Skeletal muscle satellite cell (primary cell): ENCODE measurements at regions not wholly inside any gene's neighbourhood (a gene's known extent, or its start where the extent isn't known, plus 50 kb on each side); places are given as distances from the start of the nearest gene placed in this dataset.
"Not testable (repeated sequence)": the region's sequence is repeated elsewhere in the genome, so short reads cannot be mapped to it uniquely, and the experiment has no call there.

ENCODE experiments used
- H3K27me3 ChIP-seq: 2 replicates; pipeline ENCODE4 v1.7.0; 2013; ENCODE audit warnings: low read length; ENCODE audit not compliant: control insufficient read depth, insufficient read depth
- H3K36me3 ChIP-seq: 2 replicates; pipeline ENCODE4 v1.7.0; 2013; ENCODE audit warnings: mild to moderate bottlenecking, control low read depth, low read length; ENCODE audit not compliant: insufficient read depth
- H3K4me1 ChIP-seq: 2 replicates; pipeline ENCODE4 v1.7.0; 2013; ENCODE audit warnings: low read length; ENCODE audit not compliant: control insufficient read depth, insufficient read depth
- H3K4me2 ChIP-seq: 2 replicates; pipeline ENCODE4 v1.7.0; 2013; ENCODE audit warnings: mild to moderate bottlenecking, low read length
- H3K4me3 ChIP-seq: 2 replicates; pipeline ENCODE4 v1.7.0; 2013; ENCODE audit warnings: low read length
- H3K9ac ChIP-seq: 2 replicates; pipeline ENCODE4 v1.7.0; 2013; ENCODE audit warnings: mild to moderate bottlenecking, low read depth, low read length, moderate library complexity
- H3K9me3 ChIP-seq: replicated peaks from 2 replicates; pipeline ENCODE4 v1.7.0; 2013; ENCODE audit warnings: mild to moderate bottlenecking, control low read depth, low read length

DNA sequence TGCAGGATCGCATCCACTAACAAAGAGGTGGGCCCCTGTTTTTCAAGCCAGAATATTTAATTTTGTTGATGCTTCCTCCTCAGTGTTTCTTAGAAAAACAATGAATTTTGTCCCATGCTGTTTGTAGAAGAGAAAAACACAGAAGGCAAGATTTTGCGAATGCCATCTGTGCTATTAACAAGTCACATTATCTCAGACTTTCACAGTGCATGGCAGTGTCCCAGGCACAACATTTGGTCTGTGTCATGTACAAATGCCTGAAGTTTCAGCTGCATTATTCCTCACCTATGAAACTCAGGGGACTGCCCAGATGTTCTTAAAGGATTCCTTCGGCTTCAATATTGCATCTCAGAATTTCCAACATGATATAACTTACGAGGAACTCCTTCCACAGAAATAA, 99.6 kb upstream of the ZC3H11B start:
- no peaks in the 10 kb centered on the region for H3K9me3 ChIP-seq
- H3K9ac ChIP-seq: no peak overlapping the region
- H3K4me2 ChIP-seq: no peak overlapping the region
- no peak overlapping the region for H3K4me3 ChIP-seq
- H3K36me3 ChIP-seq: no peaks in the 10 kb centered on the region
- no peaks in the 10 kb centered on the region for H3K27me3 ChIP-seq
- H3K4me1 ChIP-seq: no peaks in the 10 kb centered on the region

GRCh38 chr1:219710529-219711194, 97.8 kb upstream of the ZC3H11B start:
- Histone ChIP-seq H3K9ac (no peak overlapping the region), H3K4me1 (no peaks in the 10 kb centered on the region), H3K4me3 (no peak overlapping the region), H3K4me2 (no peak overlapping the region), H3K36me3 (no peaks in the 10 kb centered on the region), H3K27me3 (no peaks in the 10 kb centered on the region), H3K9me3 (no peaks in the 10 kb centered on the region)

DNA sequence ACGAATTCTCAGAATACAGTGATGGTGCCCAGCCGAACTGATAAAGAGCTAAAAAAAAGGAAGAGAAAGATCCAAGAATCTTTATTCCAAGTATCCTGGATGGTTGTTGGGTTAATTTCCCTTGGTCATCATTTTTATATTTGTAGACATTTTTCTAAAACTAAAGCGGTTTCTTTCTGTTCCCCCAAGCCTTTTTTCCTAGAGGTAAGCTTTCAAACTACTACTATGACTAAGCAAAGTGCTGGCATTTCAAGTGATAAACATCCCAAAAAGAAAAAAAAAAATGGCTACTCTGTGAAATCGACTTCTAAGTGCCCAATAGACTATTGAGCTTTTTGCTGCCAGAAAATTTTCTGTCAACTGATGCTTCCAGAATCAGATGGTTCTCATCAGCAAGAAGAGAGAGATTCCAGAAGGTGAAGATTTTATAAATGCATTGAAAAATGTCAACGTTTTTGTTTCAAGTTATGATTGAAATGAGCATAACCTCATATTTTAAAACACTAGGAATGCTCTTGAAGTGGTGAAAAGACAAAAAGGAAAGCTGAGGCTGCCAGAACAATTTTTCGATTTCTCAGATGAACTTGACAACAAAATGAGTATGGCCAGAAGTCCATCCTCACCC, 96.1 kb upstream of the ZC3H11B start:
- no peaks in the 10 kb centered on the region for H3K9me3 ChIP-seq
- no peak overlapping the region for H3K4me2 ChIP-seq
- H3K36me3 ChIP-seq: no peaks in the 10 kb centered on the region

GRCh38 chr1:219707885-219708284, 95.0 kb upstream of the ZC3H11B start:
- not testable (repeated sequence) for H3K9me3 ChIP-seq, H3K4me2 ChIP-seq

More for the DNA sequence above, 96.1 kb upstream of the ZC3H11B start:
- Histone ChIP-seq H3K27me3 (no peaks in the 10 kb centered on the region), H3K9ac (no peak overlapping the region), H3K4me1 (no peaks in the 10 kb centered on the region), H3K4me3 (no peak overlapping the region)

DNA sequence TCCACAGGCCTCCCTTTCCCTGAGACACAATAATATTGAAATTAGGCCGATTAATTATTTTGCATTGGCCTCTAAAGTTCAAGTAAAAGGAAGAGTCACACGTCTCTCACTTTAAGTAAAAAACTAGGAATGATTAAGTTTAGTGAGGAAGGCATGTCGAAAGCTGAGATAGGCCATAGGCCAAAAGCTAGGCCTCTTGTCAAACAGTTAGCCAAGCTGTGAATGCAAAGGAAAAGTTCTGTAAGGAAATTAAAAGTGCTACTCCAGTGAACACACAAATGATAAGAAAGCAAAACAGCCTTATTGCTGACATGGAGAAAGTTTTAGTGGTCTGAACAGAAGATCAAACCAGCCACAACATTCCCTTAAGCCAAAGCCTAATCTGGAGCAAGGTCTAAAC, 91.4 kb upstream of the ZC3H11B start:
- not testable (repeated sequence) for H3K27me3 ChIP-seq, H3K4me3 ChIP-seq, H3K4me2 ChIP-seq, H3K36me3 ChIP-seq, H3K9ac ChIP-seq, H3K4me1 ChIP-seq, H3K9me3 ChIP-seq

More at GRCh38 chr1:219707885-219708284, 95.0 kb upstream of the ZC3H11B start:
- not testable (repeated sequence) for H3K4me1 ChIP-seq, H3K9ac ChIP-seq, H3K36me3 ChIP-seq, H3K27me3 ChIP-seq, H3K4me3 ChIP-seq

DNA sequence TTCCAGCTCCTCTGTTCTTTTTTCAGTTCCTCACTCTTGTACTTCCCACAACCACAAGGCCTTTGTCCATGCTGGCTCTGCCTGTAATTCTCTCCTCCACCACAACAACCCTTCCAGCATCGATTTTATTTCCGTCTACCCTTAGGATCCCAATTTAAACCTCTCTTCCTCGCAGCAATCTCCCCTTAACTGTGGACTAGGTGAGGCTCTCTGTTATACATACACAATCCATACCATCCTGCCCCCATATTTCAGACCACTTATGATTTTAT, 90.4 kb upstream of the ZC3H11B start:
- H3K27me3 ChIP-seq: no peaks in the 10 kb centered on the region
- H3K4me1 ChIP-seq: no peaks in the 10 kb centered on the region
- no peaks in the 10 kb centered on the region for H3K9me3 ChIP-seq
- no peak overlapping the region for H3K9ac ChIP-seq
- no peak overlapping the region for H3K4me2 ChIP-seq
- no peaks in the 10 kb centered on the region for H3K36me3 ChIP-seq
- H3K4me3 ChIP-seq: no peak overlapping the region

GRCh38 chr1:219701476-219701875, 88.6 kb upstream of the ZC3H11B start:
- Histone ChIP-seq H3K36me3 (no peaks in the 10 kb centered on the region), H3K9me3 (no peaks in the 10 kb centered on the region), H3K4me1 (no peaks in the 10 kb centered on the region), H3K4me2 (no peak overlapping the region), H3K27me3 (no peaks in the 10 kb centered on the region), H3K4me3 (no peak overlapping the region), H3K9ac (no peak overlapping the region)

DNA sequence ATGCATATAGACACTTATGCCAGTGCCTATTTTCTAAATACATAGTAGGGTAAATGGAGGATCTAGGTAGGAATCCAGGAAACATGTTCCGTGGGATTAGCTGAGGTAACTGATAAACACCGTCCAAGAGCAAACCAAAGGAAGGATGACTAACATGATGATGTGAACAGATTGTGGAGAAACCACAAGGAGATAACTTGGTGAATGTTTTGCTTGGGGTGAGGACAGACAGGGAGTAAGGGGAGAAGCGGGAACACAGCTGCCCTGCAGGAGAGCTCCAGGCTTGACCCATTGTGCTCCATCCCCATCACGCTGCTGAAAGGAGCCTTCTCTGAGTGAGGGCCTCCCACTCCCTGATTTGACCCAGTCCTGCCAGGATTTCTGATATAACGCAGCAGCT, 87.0 kb upstream of the ZC3H11B start:
- H3K4me3 ChIP-seq: no peak overlapping the region
- no peaks in the 10 kb centered on the region for H3K27me3 ChIP-seq
- no peak overlapping the region for H3K4me2 ChIP-seq
- no peaks in the 10 kb centered on the region for H3K4me1 ChIP-seq
- H3K9me3 ChIP-seq: no peaks in the 10 kb centered on the region
- no peaks in the 10 kb centered on the region for H3K36me3 ChIP-seq
- H3K9ac ChIP-seq: no peak overlapping the region

DNA sequence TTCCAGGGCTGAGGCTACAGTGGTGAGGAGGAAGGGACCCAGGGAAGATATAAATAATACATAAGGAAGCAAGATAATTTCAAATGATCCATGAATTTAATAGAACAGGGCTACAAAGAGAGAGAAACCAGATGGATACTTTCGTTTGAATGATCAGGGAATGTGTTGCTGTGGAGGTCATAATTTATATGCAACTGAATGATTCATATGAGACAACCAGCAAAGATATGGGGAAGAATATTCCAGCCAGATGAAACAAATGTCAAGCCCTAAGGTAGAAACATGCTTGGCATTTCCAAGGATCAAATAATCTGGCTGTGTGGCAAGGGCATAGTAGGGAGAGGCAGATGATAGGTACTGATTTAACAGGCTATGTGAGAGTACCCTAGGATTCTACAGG, 84.8 kb upstream of the ZC3H11B start:
- Histone ChIP-seq H3K9me3 (no peaks in the 10 kb centered on the region), H3K36me3 (no peaks in the 10 kb centered on the region), H3K4me3 (no peak overlapping the region), H3K4me2 (no peak overlapping the region), H3K4me1 (no peaks in the 10 kb centered on the region), H3K27me3 (no peaks in the 10 kb centered on the region), H3K9ac (no peak overlapping the region)

DNA sequence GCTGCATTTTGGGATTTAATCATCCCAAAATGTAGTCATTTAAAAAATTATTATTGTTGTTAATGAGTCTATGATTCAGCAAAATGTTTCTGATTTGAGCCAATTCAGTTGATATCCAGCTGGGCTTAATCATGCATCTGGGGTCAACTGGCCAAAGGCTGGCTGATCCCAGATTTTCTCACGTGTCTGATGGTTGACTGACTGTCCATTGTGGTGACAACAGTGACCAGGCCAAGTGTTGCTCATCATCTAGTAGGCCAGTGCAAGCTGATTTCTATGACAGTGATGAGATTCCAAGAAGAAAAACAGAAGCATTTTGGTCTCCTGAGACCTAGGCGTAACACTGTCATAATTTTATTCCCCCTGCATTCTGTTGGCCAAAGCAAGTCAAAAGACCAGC, 80.1 kb upstream of the ZC3H11B start:
- Histone ChIP-seq H3K4me3 (no peak overlapping the region), H3K9ac (no peak overlapping the region)

GRCh38 chr1:219689774-219690173, 76.9 kb upstream of the ZC3H11B start:
- Histone ChIP-seq H3K4me2 (no peak overlapping the region), H3K9me3 (no peaks in the 10 kb centered on the region), H3K9ac (no peak overlapping the region), H3K36me3 (no peaks in the 10 kb centered on the region), H3K4me1 (no peaks in the 10 kb centered on the region), H3K27me3 (peaks cover 4% of the 10 kb centered on the region), H3K4me3 (no peak overlapping the region)

More for the DNA sequence above, 80.1 kb upstream of the ZC3H11B start:
- H3K4me1 ChIP-seq: no peaks in the 10 kb centered on the region
- H3K36me3 ChIP-seq: no peaks in the 10 kb centered on the region
- H3K9me3 ChIP-seq: no peaks in the 10 kb centered on the region
- H3K27me3 ChIP-seq: peaks cover 4% of the 10 kb centered on the region
- no peak overlapping the region for H3K4me2 ChIP-seq

GRCh38 chr1:219687779-219688178, 74.9 kb upstream of the ZC3H11B start:
- no peak overlapping the region for H3K4me3 ChIP-seq
- H3K9me3 ChIP-seq: no peaks in the 10 kb centered on the region
- H3K4me1 ChIP-seq: no peaks in the 10 kb centered on the region
- H3K36me3 ChIP-seq: no peaks in the 10 kb centered on the region
- H3K27me3 ChIP-seq: peaks cover 4% of the 10 kb centered on the region
- no peak overlapping the region for H3K9ac ChIP-seq
- no peak overlapping the region for H3K4me2 ChIP-seq
